A549 (cell line): ENCODE measurements at regions not wholly inside any gene's neighbourhood (a gene's known extent, or its start where the extent isn't known, plus 50 kb on each side); places are given as distances from the start of the nearest gene placed in this dataset.

Experiments used
- BHLHE40 ChIP-seq: IDR thresholded peaks from 2 replicates; pipeline ENCODE4 v1.6.1; 2012; ENCODE audit warnings: low read depth, low read length, inconsistent platforms
- CBX2 ChIP-seq: fragments of 200-600 bp; sonication (generic); IDR thresholded peaks from 2 replicates; pipeline ENCODE4 v1.6.1; 2016; ENCODE audit warnings: low read depth, mild to moderate bottlenecking, borderline replicate concordance
- CEBPB ChIP-seq, 2 experiments: fragments of >200 bp in 1 of 2; sonication (Bioruptor Twin) in 1 of 2; formaldehyde crosslinking in 1 of 2; IDR thresholded peaks; 2 replicates each; pipeline ENCODE4 v1.6.1; 2012 to 2016
- CHD2 ChIP-seq: fragments of 150-350 bp; IDR thresholded peaks from 2 replicates; pipeline ENCODE4 v1.6.1; 2014; ENCODE audit warnings: low read length; ENCODE audit not compliant: partially characterized antibody
- EP300 ChIP-seq, 2 experiments: fragments of >200 bp; sonication (Bioruptor Twin); formaldehyde crosslinking; IDR thresholded peaks; 2 replicates in 1 of 2; 3 replicates in 1 of 2; pipeline ENCODE4 v1.6.1; 2016 to 2017
- MYC ChIP-seq: IDR thresholded peaks from 2 replicates; pipeline ENCODE4 v1.6.1; 2012; ENCODE audit warnings: mild to moderate bottlenecking, inconsistent platforms, low read length, improper control_type of control experiment, borderline replicate concordance
- POLR2A ChIP-seq: IDR thresholded peaks from 2 replicates; pipeline ENCODE4 v1.6.1; 2012; ENCODE audit warnings: mild to moderate bottlenecking, low read length
- TF ChIP-seq, protein P1 (sequence below): fragments of 450-650 bp; IDR thresholded peaks from 2 replicates; pipeline ENCODE4 v1.6.1; 2014; ENCODE audit warnings: antibody characterized with exemption
- TF ChIP-seq, protein P2 (sequence below): fragments of >200 bp; sonication (Bioruptor Twin); formaldehyde crosslinking; IDR thresholded peaks from 3 replicates; pipeline ENCODE4 v1.5.1; 2016
- TF ChIP-seq, protein P3 (sequence below): fragments of 200-600 bp; sonication (generic); IDR thresholded peaks from 2 replicates; pipeline ENCODE4 v1.6.1; 2016; ENCODE audit warnings: antibody characterized with exemption, mild to moderate bottlenecking, moderate library complexity
- TF ChIP-seq, protein P4 (sequence below): IDR thresholded peaks from 2 replicates; pipeline ENCODE4 v1.6.1; 2012
- TF ChIP-seq, protein P5 (sequence below): fragments of >200 bp; sonication (Bioruptor Twin); formaldehyde crosslinking; IDR thresholded peaks from 2 replicates; pipeline ENCODE4 v1.6.1; 2016
- TF ChIP-seq, protein P6 (sequence below): IDR thresholded peaks from 2 replicates; pipeline ENCODE4 v1.6.1; 2012

DNA sequence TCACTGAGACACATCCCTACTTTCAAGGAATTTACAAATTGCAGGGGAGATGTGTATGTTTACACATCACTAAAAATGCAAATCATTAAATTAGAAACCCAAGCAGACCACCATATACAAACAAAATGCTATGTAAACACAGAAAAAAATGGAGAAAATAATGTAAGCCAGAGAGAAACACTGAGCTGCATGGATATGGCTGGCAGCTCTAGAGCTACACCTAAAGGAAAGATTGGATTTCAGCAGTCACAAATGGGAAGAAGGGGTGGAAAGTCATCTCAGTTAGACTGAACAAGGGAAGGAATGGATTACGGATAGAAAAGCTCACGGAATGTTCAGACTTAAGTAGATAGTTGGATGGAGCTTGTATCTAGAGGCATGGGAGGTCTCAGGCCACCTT, 186.3 kb downstream of the MOSPD2 start:
- TF ChIP-seq CBX2 (no peak), CHD2 (no peak), EP300 (IDR thresholded peaks at IDR 0.05) (no peak), MYC (no peak), CEBPB (IDR thresholded peaks at IDR 0.05) (no peak), BHLHE40 (no peak), POLR2A (no peak)
- TF ChIP-seq, protein P1, sequence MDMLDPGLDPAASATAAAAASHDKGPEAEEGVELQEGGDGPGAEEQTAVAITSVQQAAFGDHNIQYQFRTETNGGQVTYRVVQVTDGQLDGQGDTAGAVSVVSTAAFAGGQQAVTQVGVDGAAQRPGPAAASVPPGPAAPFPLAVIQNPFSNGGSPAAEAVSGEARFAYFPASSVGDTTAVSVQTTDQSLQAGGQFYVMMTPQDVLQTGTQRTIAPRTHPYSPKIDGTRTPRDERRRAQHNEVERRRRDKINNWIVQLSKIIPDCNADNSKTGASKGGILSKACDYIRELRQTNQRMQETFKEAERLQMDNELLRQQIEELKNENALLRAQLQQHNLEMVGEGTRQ, result no peak
- TF ChIP-seq, protein P2, sequence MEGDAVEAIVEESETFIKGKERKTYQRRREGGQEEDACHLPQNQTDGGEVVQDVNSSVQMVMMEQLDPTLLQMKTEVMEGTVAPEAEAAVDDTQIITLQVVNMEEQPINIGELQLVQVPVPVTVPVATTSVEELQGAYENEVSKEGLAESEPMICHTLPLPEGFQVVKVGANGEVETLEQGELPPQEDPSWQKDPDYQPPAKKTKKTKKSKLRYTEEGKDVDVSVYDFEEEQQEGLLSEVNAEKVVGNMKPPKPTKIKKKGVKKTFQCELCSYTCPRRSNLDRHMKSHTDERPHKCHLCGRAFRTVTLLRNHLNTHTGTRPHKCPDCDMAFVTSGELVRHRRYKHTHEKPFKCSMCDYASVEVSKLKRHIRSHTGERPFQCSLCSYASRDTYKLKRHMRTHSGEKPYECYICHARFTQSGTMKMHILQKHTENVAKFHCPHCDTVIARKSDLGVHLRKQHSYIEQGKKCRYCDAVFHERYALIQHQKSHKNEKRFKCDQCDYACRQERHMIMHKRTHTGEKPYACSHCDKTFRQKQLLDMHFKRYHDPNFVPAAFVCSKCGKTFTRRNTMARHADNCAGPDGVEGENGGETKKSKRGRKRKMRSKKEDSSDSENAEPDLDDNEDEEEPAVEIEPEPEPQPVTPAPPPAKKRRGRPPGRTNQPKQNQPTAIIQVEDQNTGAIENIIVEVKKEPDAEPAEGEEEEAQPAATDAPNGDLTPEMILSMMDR, result no peak
- TF ChIP-seq, protein P3, sequence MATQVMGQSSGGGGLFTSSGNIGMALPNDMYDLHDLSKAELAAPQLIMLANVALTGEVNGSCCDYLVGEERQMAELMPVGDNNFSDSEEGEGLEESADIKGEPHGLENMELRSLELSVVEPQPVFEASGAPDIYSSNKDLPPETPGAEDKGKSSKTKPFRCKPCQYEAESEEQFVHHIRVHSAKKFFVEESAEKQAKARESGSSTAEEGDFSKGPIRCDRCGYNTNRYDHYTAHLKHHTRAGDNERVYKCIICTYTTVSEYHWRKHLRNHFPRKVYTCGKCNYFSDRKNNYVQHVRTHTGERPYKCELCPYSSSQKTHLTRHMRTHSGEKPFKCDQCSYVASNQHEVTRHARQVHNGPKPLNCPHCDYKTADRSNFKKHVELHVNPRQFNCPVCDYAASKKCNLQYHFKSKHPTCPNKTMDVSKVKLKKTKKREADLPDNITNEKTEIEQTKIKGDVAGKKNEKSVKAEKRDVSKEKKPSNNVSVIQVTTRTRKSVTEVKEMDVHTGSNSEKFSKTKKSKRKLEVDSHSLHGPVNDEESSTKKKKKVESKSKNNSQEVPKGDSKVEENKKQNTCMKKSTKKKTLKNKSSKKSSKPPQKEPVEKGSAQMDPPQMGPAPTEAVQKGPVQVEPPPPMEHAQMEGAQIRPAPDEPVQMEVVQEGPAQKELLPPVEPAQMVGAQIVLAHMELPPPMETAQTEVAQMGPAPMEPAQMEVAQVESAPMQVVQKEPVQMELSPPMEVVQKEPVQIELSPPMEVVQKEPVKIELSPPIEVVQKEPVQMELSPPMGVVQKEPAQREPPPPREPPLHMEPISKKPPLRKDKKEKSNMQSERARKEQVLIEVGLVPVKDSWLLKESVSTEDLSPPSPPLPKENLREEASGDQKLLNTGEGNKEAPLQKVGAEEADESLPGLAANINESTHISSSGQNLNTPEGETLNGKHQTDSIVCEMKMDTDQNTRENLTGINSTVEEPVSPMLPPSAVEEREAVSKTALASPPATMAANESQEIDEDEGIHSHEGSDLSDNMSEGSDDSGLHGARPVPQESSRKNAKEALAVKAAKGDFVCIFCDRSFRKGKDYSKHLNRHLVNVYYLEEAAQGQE, result no peak
- TF ChIP-seq, protein P4, sequence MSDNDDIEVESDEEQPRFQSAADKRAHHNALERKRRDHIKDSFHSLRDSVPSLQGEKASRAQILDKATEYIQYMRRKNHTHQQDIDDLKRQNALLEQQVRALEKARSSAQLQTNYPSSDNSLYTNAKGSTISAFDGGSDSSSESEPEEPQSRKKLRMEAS, result no peak
- TF ChIP-seq, protein P5, sequence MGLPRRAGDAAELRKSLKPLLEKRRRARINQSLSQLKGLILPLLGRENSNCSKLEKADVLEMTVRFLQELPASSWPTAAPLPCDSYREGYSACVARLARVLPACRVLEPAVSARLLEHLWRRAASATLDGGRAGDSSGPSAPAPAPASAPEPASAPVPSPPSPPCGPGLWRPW, result no peak
- TF ChIP-seq, protein P6, sequence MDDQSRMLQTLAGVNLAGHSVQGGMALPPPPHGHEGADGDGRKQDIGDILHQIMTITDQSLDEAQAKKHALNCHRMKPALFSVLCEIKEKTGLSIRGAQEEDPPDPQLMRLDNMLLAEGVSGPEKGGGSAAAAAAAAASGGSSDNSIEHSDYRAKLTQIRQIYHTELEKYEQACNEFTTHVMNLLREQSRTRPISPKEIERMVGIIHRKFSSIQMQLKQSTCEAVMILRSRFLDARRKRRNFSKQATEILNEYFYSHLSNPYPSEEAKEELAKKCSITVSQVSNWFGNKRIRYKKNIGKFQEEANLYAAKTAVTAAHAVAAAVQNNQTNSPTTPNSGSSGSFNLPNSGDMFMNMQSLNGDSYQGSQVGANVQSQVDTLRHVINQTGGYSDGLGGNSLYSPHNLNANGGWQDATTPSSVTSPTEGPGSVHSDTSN, result no peak
